Upper lobe of left lung (tissue), 6 donors: ENCODE measurements at regions not wholly inside any gene's neighbourhood (a gene's known extent, or its start where the extent isn't known, plus 50 kb on each side); places are given as distances from the start of the nearest gene placed in this dataset.

Source experiments
- ATAC-seq, 2 donors: fragments of 200-7000 bp; cut with Tn5 transposase; one replicate each; pipeline ENCODE4 v1.9.1; 2022; ENCODE audit warnings: mild to moderate bottlenecking in 2 of 2, moderate library complexity in 2 of 2; ENCODE audit not compliant: low FRiP score in 2 of 2
- DNase-seq, 2 donors: peaks; one replicate each; pipeline ENCODE4 v3.0.0-alpha.2; 2019 to 2020
- H3K27ac ChIP-seq, 4 donors: fragments of 200-600 bp; sonication (generic); one replicate each; pipeline ENCODE4 v1.5.1; 2016 to 2019
- H3K27me3 ChIP-seq, 4 donors: fragments of 200-600 bp; sonication (generic); one replicate each; pipeline ENCODE4 v1.5.1; 2017 to 2019
- H3K36me3 ChIP-seq, 4 donors: fragments of 200-600 bp; sonication (generic); one replicate each; pipeline ENCODE4 v1.5.1; 2016 to 2019
- H3K4me1 ChIP-seq, 4 donors: fragments of 200-600 bp; sonication (generic); one replicate each; pipeline ENCODE4 v1.5.1; 2018 to 2019
- H3K4me3 ChIP-seq, 4 donors: fragments of 200-600 bp; sonication (generic); one replicate each; pipeline ENCODE4 v1.5.1; 2017 to 2019; ENCODE audit warnings: mild to moderate bottlenecking in 2 of 4, moderate library complexity in 1 of 4
- H3K9me3 ChIP-seq, 4 donors: fragments of 200-600 bp; sonication (generic); one replicate each; pipeline ENCODE4 v1.5.1; 2018 to 2019
- CTCF ChIP-seq, 6 experiments: fragments of 450-650 bp in 4 of 6; fragments of 200-600 bp in 2 of 6; sonication (generic) in 2 of 6; IDR thresholded peaks; one replicate each; pipeline ENCODE4 v1.5.1; 2016 to 2019; ENCODE audit warnings: antibody characterized with exemption in 6 of 6
- EP300 ChIP-seq, 4 donors: sonication (generic); formaldehyde crosslinking; IDR thresholded peaks; one replicate each; pipeline ENCODE4 v1.5.1; 2017; ENCODE audit warnings: antibody characterized with exemption in 4 of 4, control low read depth in 2 of 4
- POLR2A ChIP-seq, 4 donors: fragments of 450-650 bp; IDR thresholded peaks; one replicate each; pipeline ENCODE4 v1.5.1; 2016 to 2017; ENCODE audit warnings: antibody characterized with exemption in 4 of 4, mild to moderate bottlenecking in 2 of 4
- POLR2AphosphoS5 ChIP-seq, 2 donors: sonication (generic); formaldehyde crosslinking; IDR thresholded peaks; one replicate each; pipeline ENCODE4 v1.5.1; 2017; ENCODE audit warnings: antibody characterized with exemption in 2 of 2
- WGBS, 2 donors: methylation state at CpG; one replicate each; pipeline ENCODE4 v1.1.5; 2017 to 2018; 5-methylcytosine and 5-hydroxymethylcytosine counted together
- donor health status: DM: no; HTN: no; CAD: no; lungs with moderate emphysema.
- donor health status: DM: no; HTN: yes; CAD: no; lungs with severe emphysema.

GRCh38 chr1:209505044-209505443, 78.5 kb upstream of the CAMK1G start:
- Histone ChIP-seq H3K4me1 (no peaks in the 10 kb centered on the region), H3K27me3 (no peaks in the 10 kb centered on the region), H3K9me3 (peaks cover 2 to 6% (median 5%) of the 10 kb centered on the region in 4 donors), H3K4me3 (no peak overlapping the region), H3K36me3 (no peaks in the 10 kb centered on the region), H3K27ac (no peak overlapping the region)
- 69 to 84% methylated on average over 1 of the region's 1 CpG for WGBS, 2 donors
- TF ChIP-seq POLR2A (IDR thresholded peaks at IDR 0.05) (no peak), EP300 (IDR thresholded peaks at IDR 0.05) (no peak), CTCF (IDR thresholded peaks at IDR 0.05) (no peak), POLR2AphosphoS5 (IDR thresholded peaks at IDR 0.05) (no peak)
- DNase-seq (no peak), ATAC-seq (no peak)

DNA sequence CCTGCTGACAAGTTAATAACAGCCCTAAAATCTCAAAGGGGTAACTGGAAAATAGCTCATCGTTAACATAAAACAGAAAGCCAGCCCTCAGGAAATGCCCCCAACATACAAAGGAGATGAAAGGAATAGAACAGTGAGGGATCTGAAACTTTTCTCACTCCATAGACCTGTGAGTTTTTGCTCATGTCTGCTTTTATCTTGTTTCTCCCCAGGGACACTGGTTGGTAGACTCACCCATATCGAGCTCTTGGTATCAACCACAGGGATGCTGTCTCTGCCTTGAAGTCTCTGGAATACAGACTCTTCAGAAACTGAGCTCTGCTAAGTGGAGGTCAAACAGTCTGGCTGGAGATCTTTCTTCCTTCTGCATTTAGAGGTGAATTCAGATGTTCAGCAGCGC, 77.4 kb upstream of the CAMK1G start:
- DNase-seq (no peak), ATAC-seq (no peak)
- no peak for TF ChIP-seq CTCF (IDR thresholded peaks at IDR 0.05)
- TF ChIP-seq EP300 (IDR thresholded peaks at IDR 0.05), result no peak
- TF ChIP-seq POLR2A (IDR thresholded peaks at IDR 0.05), result no peak
- TF ChIP-seq POLR2AphosphoS5 (IDR thresholded peaks at IDR 0.05), result no peak
- WGBS, 2 donors, result 90% methylated on average over 3 of the region's 3 CpGs
- no peaks in the 10 kb centered on the region for H3K36me3 ChIP-seq
- H3K27ac ChIP-seq, result no peak overlapping the region
- H3K4me1 ChIP-seq, result no peaks in the 10 kb centered on the region
- H3K4me3 ChIP-seq, result no peak overlapping the region
- H3K27me3 ChIP-seq, result no peaks in the 10 kb centered on the region
- peaks cover 0 to 6% (median 1%) of the 10 kb centered on the region in 4 donors for H3K9me3 ChIP-seq

DNA sequence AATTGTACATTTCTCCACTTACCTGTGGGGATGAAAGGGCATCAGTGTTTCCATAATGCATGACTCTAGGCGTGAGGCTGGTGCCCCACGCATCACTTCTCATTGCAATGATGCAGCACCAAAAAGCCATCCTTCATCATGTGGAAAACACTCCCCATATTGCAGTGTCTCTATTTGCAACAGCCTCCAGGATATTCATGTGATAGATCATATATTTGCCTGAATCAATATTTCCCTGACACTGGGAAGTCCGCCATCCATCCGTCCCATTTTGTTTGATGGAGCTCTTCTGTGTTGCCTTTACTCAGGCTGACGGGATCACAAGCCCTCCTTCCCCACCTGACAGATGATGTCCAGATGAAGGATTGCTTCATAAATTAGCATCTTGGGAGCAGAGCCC, 74.5 kb upstream of the CAMK1G start:
- no peaks in the 10 kb centered on the region for H3K36me3 ChIP-seq
- TF ChIP-seq EP300 (IDR thresholded peaks at IDR 0.05) (no peak), POLR2AphosphoS5 (IDR thresholded peaks at IDR 0.05) (no peak), POLR2A (IDR thresholded peaks at IDR 0.05) (no peak)
- WGBS, 2 donors, result 96 to 100% methylated on average over 5 of the region's 5 CpGs
- H3K9me3 ChIP-seq, result no peaks in the 10 kb centered on the region
- H3K4me1 ChIP-seq, result no peaks in the 10 kb centered on the region
- H3K27me3 ChIP-seq, result no peaks in the 10 kb centered on the region
- DNase-seq (no peak), ATAC-seq (no peak)
- no peak overlapping the region for H3K27ac ChIP-seq
- H3K4me3 ChIP-seq, result no peak overlapping the region

DNA sequence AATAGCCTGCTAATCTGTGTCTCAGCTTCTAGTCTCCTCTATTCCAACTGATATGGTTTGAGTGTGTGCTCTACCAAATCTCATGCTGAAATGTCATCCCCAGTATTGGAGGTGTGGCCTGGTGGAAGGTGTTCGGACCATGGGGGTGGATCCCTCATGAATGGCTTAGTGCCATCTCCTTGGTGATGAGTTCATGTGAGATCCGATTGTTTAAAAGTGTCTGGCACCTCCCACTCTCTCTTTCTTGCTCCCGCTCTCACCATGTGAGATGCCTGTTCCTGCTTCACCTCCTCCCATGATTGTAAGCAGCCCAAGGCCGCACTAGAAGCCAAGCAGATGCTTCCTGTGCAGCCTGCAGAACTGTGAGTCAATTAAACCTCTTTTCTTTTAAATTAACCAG, 73.5 kb upstream of the CAMK1G start:
- Histone ChIP-seq H3K27me3 (no peaks in the 10 kb centered on the region), H3K4me1 (no peaks in the 10 kb centered on the region), H3K9me3 (no peaks in the 10 kb centered on the region), H3K36me3 (no peaks in the 10 kb centered on the region), H3K27ac (no peak overlapping the region), H3K4me3 (no peak overlapping the region)
- TF ChIP-seq CTCF (IDR thresholded peaks at IDR 0.05) (no peak), EP300 (IDR thresholded peaks at IDR 0.05) (no peak), POLR2A (IDR thresholded peaks at IDR 0.05) (no peak), POLR2AphosphoS5 (IDR thresholded peaks at IDR 0.05) (no peak)
- DNase-seq (no peak), ATAC-seq (no peak)
- 70 to 73% methylated on average over 4 of the region's 4 CpGs for WGBS, 2 donors

- 45 to 50% methylated on average over 3 of the region's 3 CpGs for WGBS, 2 donors
- TF ChIP-seq POLR2AphosphoS5 (IDR thresholded peaks at IDR 0.05) (no peak), POLR2A (IDR thresholded peaks at IDR 0.05) (no peak), CTCF (IDR thresholded peaks at IDR 0.05) (no peak), EP300 (IDR thresholded peaks at IDR 0.05) (no peak)
Measured at GRCh38 chr1:209511169-209511568, 72.3 kb upstream of the CAMK1G start.

More at GRCh38 chr1:209511169-209511568, 72.3 kb upstream of the CAMK1G start:
- H3K4me3 ChIP-seq, result no peak overlapping the region
- no peak for DNase-seq
- no peaks in the 10 kb centered on the region for H3K4me1 ChIP-seq
- no peak overlapping the region for H3K27ac ChIP-seq
- no peak for ATAC-seq
- no peaks in the 10 kb centered on the region for H3K27me3 ChIP-seq
- no peaks in the 10 kb centered on the region for H3K36me3 ChIP-seq
- no peaks in the 10 kb centered on the region for H3K9me3 ChIP-seq
